Peyer's patch (tissue), 4 donors: ENCODE measurements at regions not wholly inside any gene's neighbourhood (a gene's known extent, or its start where the extent isn't known, plus 50 kb on each side); places are given as distances from the start of the nearest gene placed in this dataset.

Experiments
- POLR2A ChIP-seq, 2 donors: fragments of 450-650 bp; IDR thresholded peaks; one replicate each; pipeline ENCODE4 v1.5.1; 2017; ENCODE audit warnings: antibody characterized with exemption in 2 of 2, mild to moderate bottlenecking in 2 of 2, moderate library complexity in 2 of 2
- TF ChIP-seq, protein P1 (sequence below), 6 experiments: fragments of 450-650 bp in 4 of 6; fragments of 200-600 bp in 2 of 6; sonication (generic) in 1 of 6; IDR thresholded peaks; one replicate each; pipeline ENCODE4 v1.5.1; 2017 to 2019; ENCODE audit warnings: antibody characterized with exemption in 6 of 6, mild to moderate bottlenecking in 3 of 6, moderate library complexity in 1 of 6

- TF ChIP-seq POLR2A (IDR thresholded peaks at IDR 0.05): no peak
- TF ChIP-seq, protein P1, sequence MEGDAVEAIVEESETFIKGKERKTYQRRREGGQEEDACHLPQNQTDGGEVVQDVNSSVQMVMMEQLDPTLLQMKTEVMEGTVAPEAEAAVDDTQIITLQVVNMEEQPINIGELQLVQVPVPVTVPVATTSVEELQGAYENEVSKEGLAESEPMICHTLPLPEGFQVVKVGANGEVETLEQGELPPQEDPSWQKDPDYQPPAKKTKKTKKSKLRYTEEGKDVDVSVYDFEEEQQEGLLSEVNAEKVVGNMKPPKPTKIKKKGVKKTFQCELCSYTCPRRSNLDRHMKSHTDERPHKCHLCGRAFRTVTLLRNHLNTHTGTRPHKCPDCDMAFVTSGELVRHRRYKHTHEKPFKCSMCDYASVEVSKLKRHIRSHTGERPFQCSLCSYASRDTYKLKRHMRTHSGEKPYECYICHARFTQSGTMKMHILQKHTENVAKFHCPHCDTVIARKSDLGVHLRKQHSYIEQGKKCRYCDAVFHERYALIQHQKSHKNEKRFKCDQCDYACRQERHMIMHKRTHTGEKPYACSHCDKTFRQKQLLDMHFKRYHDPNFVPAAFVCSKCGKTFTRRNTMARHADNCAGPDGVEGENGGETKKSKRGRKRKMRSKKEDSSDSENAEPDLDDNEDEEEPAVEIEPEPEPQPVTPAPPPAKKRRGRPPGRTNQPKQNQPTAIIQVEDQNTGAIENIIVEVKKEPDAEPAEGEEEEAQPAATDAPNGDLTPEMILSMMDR (IDR thresholded peaks at IDR 0.05): peak in 1 of 6 experiments; percentile 3
Observed at GRCh38 chr4:112063260-112063659, 82.0 kb upstream of the FAM241A start.
